GM19043 (cell line): ENCODE measurements at regions not wholly inside any gene's neighbourhood (a gene's known extent, or its start where the extent isn't known, plus 50 kb on each side); places are given as distances from the start of the nearest gene placed in this dataset.

Experiments
- ATAC-seq: cut with Tn5 transposase; IDR thresholded peaks from one replicate; pipeline ENCODE4 v1.9.1; 2021; ENCODE audit warnings: low read depth; ENCODE audit not compliant: unreplicated experiment

GRCh38 chr3:106714400-106714799 is 662.8 kb upstream of the CCDC54 start:
- ATAC-seq, result no peak

- ATAC-seq, result no peak
These were observed 662.0 kb upstream of the CCDC54 start for GRCh38 chr3:106715286-106715685.

- ATAC-seq, result no peak
These were observed 660.0 kb upstream of the CCDC54 start for GRCh38 chr3:106717178-106717780.

GRCh38 chr3:106719077-106719476 is 658.2 kb upstream of the CCDC54 start:
- ATAC-seq, result no peak

GRCh38 chr3:106719583-106719982 is 657.7 kb upstream of the CCDC54 start:
- ATAC-seq, result no peak

GRCh38 chr3:106720510-106720909 is 656.7 kb upstream of the CCDC54 start:
- no peak for ATAC-seq

GRCh38 chr3:106725566-106725965 is 651.7 kb upstream of the CCDC54 start:
- no peak for ATAC-seq

- ATAC-seq, result no peak
These were observed 648.7 kb upstream of the CCDC54 start for GRCh38 chr3:106728315-106729098.

- ATAC-seq, result no peak
These were observed 647.8 kb upstream of the CCDC54 start for GRCh38 chr3:106729481-106729880.

GRCh38 chr3:106731230-106731629 is 646.0 kb upstream of the CCDC54 start:
- ATAC-seq, result no peak

GRCh38 chr3:106734712-106735111 is 642.5 kb upstream of the CCDC54 start:
- ATAC-seq, result no peak

- ATAC-seq, result no peak
These were observed 640.0 kb upstream of the CCDC54 start for GRCh38 chr3:106737265-106737664.

GRCh38 chr3:106740116-106740515 is 637.1 kb upstream of the CCDC54 start:
- ATAC-seq, result no peak

- ATAC-seq, result no peak
These were observed 631.7 kb upstream of the CCDC54 start for GRCh38 chr3:106745344-106746168.

- ATAC-seq, result no peak
These were observed 631.0 kb upstream of the CCDC54 start for GRCh38 chr3:106746286-106746685.

- no peak for ATAC-seq
These were observed 628.6 kb upstream of the CCDC54 start for GRCh38 chr3:106748472-106749262.

GRCh38 chr3:106750092-106750491 is 627.1 kb upstream of the CCDC54 start:
- ATAC-seq, result no peak

GRCh38 chr3:106755336-106755735 is 621.9 kb upstream of the CCDC54 start:
- ATAC-seq, result no peak

GRCh38 chr3:106756901-106757300 is 620.3 kb upstream of the CCDC54 start:
- ATAC-seq, result no peak

- ATAC-seq, result no peak
These were observed 618.8 kb upstream of the CCDC54 start for GRCh38 chr3:106758459-106758858.

GRCh38 chr3:106759731-106760130 is 617.5 kb upstream of the CCDC54 start:
- ATAC-seq, result no peak
